Upper lobe of left lung (tissue), 6 donors: ENCODE measurements at regions not wholly inside any gene's neighbourhood (a gene's known extent, or its start where the extent isn't known, plus 50 kb on each side); places are given as distances from the start of the nearest gene placed in this dataset.

Experiments
- ATAC-seq, 2 donors: fragments of 200-7000 bp; cut with Tn5 transposase; one replicate each; pipeline ENCODE4 v1.9.1; 2022; ENCODE audit warnings: mild to moderate bottlenecking in 2 of 2, moderate library complexity in 2 of 2; ENCODE audit not compliant: low FRiP score in 2 of 2
- DNase-seq, 2 donors: peaks; one replicate each; pipeline ENCODE4 v3.0.0-alpha.2; 2019 to 2020
- H3K27ac ChIP-seq, 4 donors: fragments of 200-600 bp; sonication (generic); one replicate each; pipeline ENCODE4 v1.5.1; 2016 to 2019
- H3K27me3 ChIP-seq, 4 donors: fragments of 200-600 bp; sonication (generic); one replicate each; pipeline ENCODE4 v1.5.1; 2017 to 2019
- H3K36me3 ChIP-seq, 4 donors: fragments of 200-600 bp; sonication (generic); one replicate each; pipeline ENCODE4 v1.5.1; 2016 to 2019
- H3K4me1 ChIP-seq, 4 donors: fragments of 200-600 bp; sonication (generic); one replicate each; pipeline ENCODE4 v1.5.1; 2018 to 2019
- H3K4me3 ChIP-seq, 4 donors: fragments of 200-600 bp; sonication (generic); one replicate each; pipeline ENCODE4 v1.5.1; 2017 to 2019; ENCODE audit warnings: mild to moderate bottlenecking in 2 of 4, moderate library complexity in 1 of 4
- H3K9me3 ChIP-seq, 4 donors: fragments of 200-600 bp; sonication (generic); one replicate each; pipeline ENCODE4 v1.5.1; 2018 to 2019
- CTCF ChIP-seq, 6 experiments: fragments of 450-650 bp in 4 of 6; fragments of 200-600 bp in 2 of 6; sonication (generic) in 2 of 6; IDR thresholded peaks; one replicate each; pipeline ENCODE4 v1.5.1; 2016 to 2019; ENCODE audit warnings: antibody characterized with exemption in 6 of 6
- EP300 ChIP-seq, 4 donors: sonication (generic); formaldehyde crosslinking; IDR thresholded peaks; one replicate each; pipeline ENCODE4 v1.5.1; 2017; ENCODE audit warnings: antibody characterized with exemption in 4 of 4, control low read depth in 2 of 4
- POLR2A ChIP-seq, 4 donors: fragments of 450-650 bp; IDR thresholded peaks; one replicate each; pipeline ENCODE4 v1.5.1; 2016 to 2017; ENCODE audit warnings: antibody characterized with exemption in 4 of 4, mild to moderate bottlenecking in 2 of 4
- POLR2AphosphoS5 ChIP-seq, 2 donors: sonication (generic); formaldehyde crosslinking; IDR thresholded peaks; one replicate each; pipeline ENCODE4 v1.5.1; 2017; ENCODE audit warnings: antibody characterized with exemption in 2 of 2
- WGBS, 2 donors: methylation state at CpG; one replicate each; pipeline ENCODE4 v1.1.5; 2017 to 2018; 5-methylcytosine and 5-hydroxymethylcytosine counted together
- donor health status: DM: no; HTN: no; CAD: no; lungs with moderate emphysema.
- donor health status: DM: no; HTN: yes; CAD: no; lungs with severe emphysema.

GRCh38 chr20:57055345-57055744 lies 211.1 kb downstream of the BMP7 start:
- Histone ChIP-seq H3K9me3 (no peaks in the 10 kb centered on the region), H3K27me3 (no peaks in the 10 kb centered on the region), H3K36me3 (no peaks in the 10 kb centered on the region), H3K4me3 (no peak overlapping the region), H3K4me1 (no peaks in the 10 kb centered on the region), H3K27ac (no peak overlapping the region)
- 75 to 82% methylated on average over 9 of the region's 9 CpGs for WGBS, 2 donors
- ATAC-seq (no peak), DNase-seq (no peak)
- no peak for TF ChIP-seq POLR2AphosphoS5 (IDR thresholded peaks at IDR 0.05)
- no peak for TF ChIP-seq EP300 (IDR thresholded peaks at IDR 0.05)
- TF ChIP-seq CTCF (IDR thresholded peaks at IDR 0.05), result no peak
- TF ChIP-seq POLR2A (IDR thresholded peaks at IDR 0.05), result no peak

GRCh38 chr20:57056651-57057050 lies 209.8 kb downstream of the BMP7 start:
- Histone ChIP-seq H3K36me3 (no peaks in the 10 kb centered on the region), H3K27ac (no peak overlapping the region), H3K4me3 (no peak overlapping the region), H3K9me3 (no peaks in the 10 kb centered on the region), H3K27me3 (no peaks in the 10 kb centered on the region), H3K4me1 (no peaks in the 10 kb centered on the region)
- TF ChIP-seq EP300 (IDR thresholded peaks at IDR 0.05), result no peak
- no peak for TF ChIP-seq CTCF (IDR thresholded peaks at IDR 0.05)
- TF ChIP-seq POLR2A (IDR thresholded peaks at IDR 0.05), result no peak
- no peak for TF ChIP-seq POLR2AphosphoS5 (IDR thresholded peaks at IDR 0.05)
- DNase-seq (no peak), ATAC-seq (no peak)
- WGBS, 2 donors, result 91 to 95% methylated on average over 5 of the region's 5 CpGs

- no peak for ATAC-seq
- no peak for TF ChIP-seq CTCF (IDR thresholded peaks at IDR 0.05)
- no peak for TF ChIP-seq EP300 (IDR thresholded peaks at IDR 0.05)
- no peak for TF ChIP-seq POLR2AphosphoS5 (IDR thresholded peaks at IDR 0.05)
- TF ChIP-seq POLR2A (IDR thresholded peaks at IDR 0.05), result no peak
- Histone ChIP-seq H3K36me3 (no peaks in the 10 kb centered on the region), H3K4me1 (no peaks in the 10 kb centered on the region), H3K4me3 (no peak overlapping the region), H3K27ac (no peak overlapping the region), H3K9me3 (no peaks in the 10 kb centered on the region), H3K27me3 (no peaks in the 10 kb centered on the region)
- WGBS, 2 donors, result 54 to 56% methylated on average over 4 of the region's 4 CpGs
- DNase-seq, result no peak
Observed at GRCh38 chr20:57059055-57059596, 207.3 kb downstream of the BMP7 start.

GRCh38 chr20:57060407-57061050 lies 205.9 kb downstream of the BMP7 start:
- TF ChIP-seq POLR2A (IDR thresholded peaks at IDR 0.05) (no peak), EP300 (IDR thresholded peaks at IDR 0.05) (no peak), CTCF (IDR thresholded peaks at IDR 0.05) (no peak), POLR2AphosphoS5 (IDR thresholded peaks at IDR 0.05) (no peak)
- no peak overlapping the region for H3K27ac ChIP-seq
- no peaks in the 10 kb centered on the region for H3K36me3 ChIP-seq
- peak in 1 of 2 donors; percentile 8 for DNase-seq
- H3K27me3 ChIP-seq, result no peaks in the 10 kb centered on the region
- no peaks in the 10 kb centered on the region for H3K4me1 ChIP-seq
- no peaks in the 10 kb centered on the region for H3K9me3 ChIP-seq
- 63 to 69% methylated on average over 8 of the region's 8 CpGs for WGBS, 2 donors
- no peak for ATAC-seq
- H3K4me3 ChIP-seq, result no peak overlapping the region
